ENCODE measurements at regions not wholly inside any gene's neighbourhood (a gene's known extent, or its start where the extent isn't known, plus 50 kb on each side); places are given as distances from the start of the nearest gene placed in this dataset.

DNA sequence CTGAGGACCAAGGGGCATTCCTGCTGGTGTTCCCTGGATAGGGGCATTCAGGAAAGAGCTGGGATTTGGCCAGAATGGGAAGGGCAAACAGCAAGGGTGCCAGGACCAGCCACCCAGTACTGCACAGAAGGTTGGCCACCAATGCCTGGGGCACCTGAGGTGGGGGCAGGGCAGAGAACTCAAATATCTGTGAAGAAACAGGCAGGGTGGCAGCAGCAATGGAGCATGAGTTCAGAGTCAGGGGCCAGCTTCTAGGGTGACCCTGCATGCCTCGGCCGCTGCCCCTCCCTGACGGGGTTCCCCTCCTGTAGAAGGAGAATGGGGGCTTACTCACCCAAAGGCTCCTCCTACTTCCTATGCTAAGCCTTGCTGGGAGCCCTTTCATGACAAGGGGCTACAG, 79.3 kb upstream of the SHANK2 start:
- Histone ChIP-seq H3K36me3 (ENCODE audit: control insufficient read depth, insufficient read depth, low read length) (no peaks in the 10 kb centered on the region), H3K4me1 (replicated peaks in 1 of 2; ENCODE audit: control insufficient read depth in 2 of 2, insufficient read depth in 2 of 2, low read length in 2 of 2) (no peaks in the 10 kb centered on the region), H2AFZ (ENCODE audit: low read depth, low read length) (no peak overlapping the region), H3K27ac (ENCODE audit: extremely low read depth, low read depth, low read length) (no peak overlapping the region), H3K4me2 (ENCODE audit: insufficient read depth, low read length) (no peak overlapping the region), H3K79me2 (ENCODE audit: control insufficient read depth, insufficient read depth, low read length) (no peaks in the 10 kb centered on the region), H3K9me3 (replicated peaks; ENCODE audit: control insufficient read depth, insufficient read depth, low read depth, low read length) (no peaks in the 10 kb centered on the region), H3K9me1 (ENCODE audit: control insufficient read depth, insufficient read depth, low read length) (no peaks in the 10 kb centered on the region), H4K20me1 (replicated peaks; ENCODE audit: control insufficient read depth, insufficient read depth, low read length) (no peaks in the 10 kb centered on the region), H3K9ac (ENCODE audit: insufficient read depth in 1 of 2, low read depth in 2 of 2, low read length in 2 of 2) (no peak overlapping the region), H3K4me3 (no peak overlapping the region), H3K27me3 (ENCODE audit: control insufficient read depth in 2 of 2, insufficient read depth in 2 of 2, low read length in 2 of 2) (peaks cover 0 to 13% of the 10 kb centered on the region in 2 experiments; a peak in 2 of 5 replicates)
- POLR2A ChIA-PET, result no interaction called here
- ATAC-seq (no peak), DNase-seq (ENCODE audit: extremely low read depth in 1 of 4, low spot score in 3 of 4) (no peak), FAIRE-seq (no peak)
- in situ Hi-C loops (cut with MboI), result no loop called here
- BruUV-seq (replicated peaks), result no TSS peak
- CTCF ChIA-PET (ENCODE audit: low intra/inter-chr PET ratio), result no interaction called here
- 0% methylated on average over 3 of the region's 3 CpGs for WGBS (ENCODE audit: insufficient coverage, low coverage, missing lambda C conversion rate)
- no peak for TF ChIP-seq COPS2 (conservative IDR thresholded peaks at IDR 0.05)
- TF ChIP-seq MYNN (IDR thresholded peaks at IDR 0.05), result no peak
- no peak for TF ChIP-seq MYNN (CRISPR knock-in tag; IDR thresholded peaks at IDR 0.05)
- TF ChIP-seq FOXP1 (CRISPR knock-in tag; IDR thresholded peaks at IDR 0.05), result no peak
- TF ChIP-seq ZNF395 (CRISPR knock-in tag; IDR thresholded peaks at IDR 0.05), result no peak
- TF ChIP-seq, protein P1, sequence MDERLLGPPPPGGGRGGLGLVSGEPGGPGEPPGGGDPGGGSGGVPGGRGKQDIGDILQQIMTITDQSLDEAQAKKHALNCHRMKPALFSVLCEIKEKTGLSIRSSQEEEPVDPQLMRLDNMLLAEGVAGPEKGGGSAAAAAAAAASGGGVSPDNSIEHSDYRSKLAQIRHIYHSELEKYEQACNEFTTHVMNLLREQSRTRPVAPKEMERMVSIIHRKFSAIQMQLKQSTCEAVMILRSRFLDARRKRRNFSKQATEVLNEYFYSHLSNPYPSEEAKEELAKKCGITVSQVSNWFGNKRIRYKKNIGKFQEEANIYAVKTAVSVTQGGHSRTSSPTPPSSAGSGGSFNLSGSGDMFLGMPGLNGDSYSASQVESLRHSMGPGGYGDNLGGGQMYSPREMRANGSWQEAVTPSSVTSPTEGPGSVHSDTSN (CRISPR knock-in tag; IDR thresholded peaks at IDR 0.05; ENCODE audit: low read depth), result no peak
- TF ChIP-seq, protein P1 (tag; conservative IDR thresholded peaks at IDR 0.05; ENCODE audit: low read depth), result no peak
- TF ChIP-seq, protein P2, sequence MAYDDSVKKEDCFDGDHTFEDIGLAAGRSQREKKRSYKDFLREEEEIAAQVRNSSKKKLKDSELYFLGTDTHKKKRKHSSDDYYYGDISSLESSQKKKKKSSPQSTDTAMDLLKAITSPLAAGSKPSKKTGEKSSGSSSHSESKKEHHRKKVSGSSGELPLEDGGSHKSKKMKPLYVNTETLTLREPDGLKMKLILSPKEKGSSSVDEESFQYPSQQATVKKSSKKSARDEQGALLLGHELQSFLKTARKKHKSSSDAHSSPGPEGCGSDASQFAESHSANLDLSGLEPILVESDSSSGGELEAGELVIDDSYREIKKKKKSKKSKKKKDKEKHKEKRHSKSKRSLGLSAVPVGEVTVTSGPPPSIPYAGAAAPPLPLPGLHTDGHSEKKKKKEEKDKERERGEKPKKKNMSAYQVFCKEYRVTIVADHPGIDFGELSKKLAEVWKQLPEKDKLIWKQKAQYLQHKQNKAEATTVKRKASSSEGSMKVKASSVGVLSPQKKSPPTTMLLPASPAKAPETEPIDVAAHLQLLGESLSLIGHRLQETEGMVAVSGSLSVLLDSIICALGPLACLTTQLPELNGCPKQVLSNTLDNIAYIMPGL (CRISPR knock-in tag; IDR thresholded peaks at IDR 0.05), result no peak
- TF ChIP-seq ETV5 (CRISPR knock-in tag; IDR thresholded peaks at IDR 0.05; ENCODE audit: low read depth), result no peak
- no peak for TF ChIP-seq BMI1 (IDR thresholded peaks at IDR 0.05; ENCODE audit: low read length)
- no peak for TF ChIP-seq EP400 (IDR thresholded peaks at IDR 0.05)
- TF ChIP-seq NEUROD1 (IDR thresholded peaks at IDR 0.05; ENCODE audit: borderline replicate concordance, low read depth, low read length, partially characterized antibody), result no peak
- no peak for TF ChIP-seq DPF2 (IDR thresholded peaks at IDR 0.05)
- no peak for TF ChIP-seq NR2F6 (CRISPR knock-in tag; IDR thresholded peaks at IDR 0.05)
- intact Hi-C loops (cut with micrococcal nuclease), result no loop called here
